Stimulated activated CD8-positive, alpha-beta memory T cell treated with anti-CD3 and anti-CD28 coated beads, Interleukin-2, amount 100 ng/mL, for 48 hours (primary cell): ENCODE measurements at regions not wholly inside any gene's neighbourhood (a gene's known extent, or its start where the extent isn't known, plus 50 kb on each side); places are given as distances from the start of the nearest gene placed in this dataset.
"Not testable (repeated sequence)": the region's sequence is repeated elsewhere in the genome, so short reads cannot be mapped to it uniquely, and the experiment has no call there.

Source experiments
- DNase-seq, 2 donors: peaks; one replicate each; pipeline ENCODE4 v3.0.0-alpha.2; 2020; ENCODE audit warnings: low read depth in 2 of 2

- DNase-seq = no peak
These were observed 256.4 kb upstream of the POM121L12 start for GRCh38 chr7:52779004-52779403.

DNA sequence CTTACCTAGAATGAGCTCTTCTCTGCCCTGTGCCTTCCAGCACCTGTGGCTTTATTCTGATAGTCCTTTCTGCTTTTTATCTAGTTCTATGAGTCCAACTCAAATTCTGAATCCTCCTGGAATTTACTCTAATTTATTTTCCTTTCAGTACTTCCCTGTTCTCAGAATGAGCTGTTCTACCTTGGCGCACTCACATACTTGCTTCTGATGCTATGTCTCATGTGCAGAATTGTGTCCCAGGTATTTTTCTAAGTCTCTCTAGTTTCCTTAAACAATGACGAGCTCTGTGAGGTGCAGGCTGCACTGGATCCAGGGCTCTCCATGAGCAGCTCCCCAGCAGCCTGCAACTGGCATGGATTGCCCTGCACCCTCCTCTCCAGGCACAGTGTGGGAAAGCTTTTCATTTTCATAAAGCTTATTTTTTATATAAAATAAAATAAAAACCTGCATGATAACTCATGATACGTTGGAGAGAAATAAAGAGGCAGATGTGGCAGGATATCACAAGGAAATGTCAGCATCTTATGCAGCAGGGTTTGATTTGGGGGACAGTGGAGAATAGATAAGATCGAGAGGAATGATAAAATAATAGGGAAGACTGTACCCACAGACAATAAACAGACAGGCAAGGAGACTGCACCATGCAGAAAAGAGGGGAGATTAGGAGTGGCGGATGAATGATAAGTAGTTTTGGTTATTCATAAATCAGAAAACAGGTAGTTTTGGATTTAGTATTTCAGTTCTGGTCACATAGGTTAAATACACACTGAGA lies 258.2 kb upstream of the POM121L12 start:
- DNase-seq = no peak

GRCh38 chr7:52775876-52776275 lies 259.6 kb upstream of the POM121L12 start:
- DNase-seq = no peak

- DNase-seq = no peak
These were observed 264.3 kb upstream of the POM121L12 start for GRCh38 chr7:52771177-52771576.

DNA sequence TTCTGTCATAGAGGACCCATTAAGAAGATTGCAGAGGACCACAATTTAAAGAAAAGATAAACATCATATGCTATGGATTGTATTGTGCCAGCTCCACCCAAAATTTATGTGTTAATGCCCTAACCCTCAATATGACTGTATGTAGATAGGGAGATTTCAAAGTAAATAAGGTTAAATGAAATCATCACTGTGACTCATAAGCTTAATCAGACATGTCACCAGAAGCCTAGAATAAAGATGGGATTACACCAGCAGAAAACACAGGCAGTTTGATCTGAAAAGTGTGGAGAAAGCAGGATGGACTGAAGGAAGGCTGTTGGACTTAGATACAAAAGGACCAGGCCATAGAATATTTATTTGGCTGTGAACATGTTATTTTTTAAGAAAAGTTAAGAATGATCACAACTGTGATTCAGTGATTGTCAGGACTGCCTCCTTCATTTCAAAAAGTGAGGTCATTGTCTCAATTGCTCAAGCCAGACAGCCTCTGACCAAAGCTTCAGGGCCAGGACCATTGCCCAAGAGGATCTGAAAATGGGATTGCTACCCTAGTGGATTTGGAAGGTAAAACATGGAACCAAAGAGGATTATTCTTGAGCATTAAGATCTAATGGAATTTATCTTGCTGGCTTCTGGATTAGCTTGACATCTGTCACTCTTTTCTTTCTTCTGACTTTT lies 270.8 kb upstream of the POM121L12 start:
- no peak for DNase-seq

- DNase-seq = no peak
These were observed 277.1 kb upstream of the POM121L12 start for GRCh38 chr7:52758356-52758755.

- no peak for DNase-seq
These were observed 281.6 kb upstream of the POM121L12 start for GRCh38 chr7:52753855-52754254.

GRCh38 chr7:52752891-52753290 lies 282.5 kb upstream of the POM121L12 start:
- DNase-seq = no peak

GRCh38 chr7:52749880-52750279 lies 285.6 kb upstream of the POM121L12 start:
- no peak for DNase-seq

- DNase-seq = no peak
These were observed 287.6 kb upstream of the POM121L12 start for GRCh38 chr7:52747817-52748216.

DNA sequence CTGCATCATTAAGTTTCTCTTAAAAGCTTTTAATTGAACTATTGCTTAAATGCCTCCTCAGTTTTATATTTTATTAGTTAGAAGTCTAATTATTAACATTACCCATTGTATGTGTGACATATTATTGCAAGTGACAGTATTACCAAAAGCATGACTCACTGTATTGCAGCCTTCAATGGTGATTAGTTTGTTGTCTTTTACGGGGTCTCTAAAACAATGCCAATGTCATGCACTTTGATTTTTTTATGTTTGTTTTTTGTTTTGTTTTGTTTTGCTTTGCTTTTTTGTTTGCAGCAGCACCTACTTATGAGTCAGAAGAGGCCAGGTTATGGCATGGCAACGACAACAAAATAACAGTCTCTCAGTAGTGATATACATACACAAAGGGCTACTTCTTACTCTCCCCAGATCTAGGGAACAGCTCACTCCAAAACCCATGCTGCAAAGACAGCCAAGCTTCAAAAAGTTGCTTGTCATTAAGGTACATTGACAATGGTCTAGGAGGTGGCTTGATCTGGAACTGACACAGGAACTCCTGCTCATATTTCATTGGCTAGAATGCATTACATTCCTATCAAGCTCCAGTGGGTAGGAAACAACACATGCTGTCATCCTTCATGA lies 293.7 kb upstream of the POM121L12 start:
- no peak for DNase-seq

DNA sequence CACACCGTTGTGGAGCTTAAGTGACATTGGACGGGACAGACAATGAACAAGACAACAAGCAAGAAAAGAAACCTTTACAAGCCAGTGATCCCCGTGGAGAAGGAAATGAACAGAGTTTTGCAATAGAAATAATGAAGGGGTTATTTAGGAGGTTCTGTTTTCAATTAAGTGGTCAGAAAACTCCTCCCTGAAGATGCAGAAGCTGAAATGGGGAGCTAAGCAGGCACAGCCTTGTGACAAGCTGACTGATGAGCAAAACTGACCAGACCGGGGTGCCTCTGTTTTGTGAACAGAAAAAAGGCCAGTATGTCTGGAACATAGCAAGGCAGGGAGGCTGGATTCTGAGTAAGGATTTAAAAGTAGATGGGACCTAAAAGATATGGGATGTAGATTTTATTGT lies 299.8 kb upstream of the POM121L12 start:
- no peak for DNase-seq

DNA sequence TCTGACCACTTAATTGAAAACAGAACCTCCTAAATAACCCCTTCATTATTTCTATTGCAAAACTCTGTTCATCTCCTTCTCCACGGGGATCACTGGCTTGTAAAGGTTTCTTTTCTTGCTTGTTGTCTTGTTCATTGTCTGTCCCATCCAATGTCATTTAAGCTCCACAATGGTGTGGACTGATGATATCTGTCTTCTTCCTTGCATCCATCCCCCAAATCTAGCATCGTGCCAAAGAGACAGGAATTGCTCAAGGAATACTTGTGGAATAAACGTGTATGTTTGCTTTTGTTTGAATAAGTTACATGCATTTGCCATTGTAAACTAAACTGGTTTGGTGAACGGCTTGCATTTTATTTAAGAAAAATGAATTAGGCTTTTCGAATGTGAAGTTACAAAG lies 306.8 kb upstream of the POM121L12 start:
- not testable (repeated sequence) for DNase-seq

DNA sequence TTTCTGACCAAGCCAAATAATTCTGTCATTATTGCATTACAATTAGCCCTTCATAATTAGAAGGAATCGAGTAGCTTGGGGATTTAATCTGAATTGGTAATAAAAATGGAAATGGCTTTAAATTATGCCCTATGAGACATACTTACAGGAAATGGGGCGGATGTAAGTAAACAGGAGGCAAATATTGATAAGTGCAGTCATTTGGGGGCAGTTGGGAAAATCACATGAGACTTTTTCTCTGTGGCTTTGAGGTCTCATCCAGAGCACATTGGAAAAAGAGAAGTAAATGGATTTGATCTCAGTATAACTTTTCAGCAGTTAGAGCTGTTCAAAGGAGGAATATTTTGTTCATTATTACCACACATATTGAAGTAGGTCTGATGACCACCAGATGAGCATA lies 307.8 kb upstream of the POM121L12 start:
- no peak for DNase-seq

DNA sequence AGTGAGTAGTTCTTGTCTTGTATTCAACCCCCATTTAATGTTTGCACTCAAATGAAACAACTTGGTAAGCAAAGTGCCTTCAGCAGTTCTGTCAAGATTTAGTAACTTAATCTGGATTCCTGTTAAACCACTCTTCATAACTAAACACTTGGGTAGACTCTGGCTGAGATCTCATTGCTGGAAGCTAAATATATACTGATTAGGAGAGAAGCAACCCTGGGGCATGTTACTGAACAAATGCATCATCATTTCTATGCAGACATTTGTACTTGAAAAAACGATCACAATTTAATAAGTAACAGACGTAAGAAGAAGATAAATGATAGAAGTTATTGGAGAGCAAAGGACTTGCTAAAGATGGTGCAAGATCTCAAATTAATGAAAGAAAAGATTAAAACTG lies 308.4 kb upstream of the POM121L12 start:
- DNase-seq = no peak

DNA sequence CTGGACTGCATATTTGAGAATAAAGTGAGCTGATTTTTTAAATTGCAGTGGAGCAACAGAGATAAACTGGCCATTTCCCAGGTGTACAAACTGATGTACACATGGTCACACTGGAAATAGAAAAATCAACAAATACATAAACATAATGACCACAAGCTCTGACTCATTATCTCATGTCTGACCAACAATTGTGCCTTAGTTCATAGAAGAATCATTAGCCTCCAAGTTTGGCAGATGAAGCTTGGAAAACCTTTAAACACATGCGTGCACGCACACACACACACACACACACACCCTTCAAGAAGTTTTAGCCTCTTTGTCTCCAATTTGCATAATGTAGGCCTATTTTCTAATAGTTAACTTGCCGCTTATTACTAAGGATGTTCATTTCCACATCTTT lies 308.9 kb upstream of the POM121L12 start:
- no peak for DNase-seq

DNA sequence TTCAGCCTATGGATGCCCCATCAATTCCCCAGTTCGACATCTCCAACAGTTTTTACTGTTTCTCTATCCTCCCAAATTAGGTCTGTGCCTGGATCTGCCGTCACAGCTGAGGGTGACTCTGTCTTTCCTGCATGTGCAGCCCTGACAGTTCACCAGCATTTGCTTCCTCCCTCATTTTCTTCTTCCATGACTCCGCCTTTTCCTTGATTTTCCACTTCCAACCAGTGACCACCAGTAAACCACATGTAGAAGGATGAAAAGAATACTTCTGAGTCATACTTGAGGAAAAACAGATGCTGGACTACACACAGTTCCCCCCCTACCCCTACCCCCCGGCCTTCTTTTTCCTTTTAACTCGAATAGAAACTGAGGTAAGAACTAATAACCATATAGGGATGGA lies 311.8 kb upstream of the POM121L12 start:
- no peak for DNase-seq

- no peak for DNase-seq
These were observed 314.6 kb upstream of the POM121L12 start for GRCh38 chr7:52720856-52721255.

DNA sequence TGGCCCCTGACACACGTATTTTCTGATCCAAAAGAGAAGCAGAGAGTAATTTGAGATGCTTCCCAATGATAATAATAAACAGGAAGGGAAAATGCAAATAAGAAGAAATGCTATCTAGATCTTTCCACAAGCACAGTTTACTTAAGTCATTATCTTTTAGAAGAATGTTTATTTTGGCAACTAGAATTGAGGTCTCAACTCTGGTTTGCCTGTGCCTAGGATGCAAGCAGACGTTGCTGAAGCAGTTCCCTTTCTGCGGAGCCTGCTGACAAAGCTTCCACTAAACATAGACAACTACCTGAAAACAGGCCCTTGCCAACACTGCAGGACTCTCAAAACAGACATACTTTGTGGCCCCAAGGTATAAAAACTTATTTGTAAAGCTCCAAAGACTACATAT lies 315.8 kb upstream of the POM121L12 start:
- no peak for DNase-seq

- no peak for DNase-seq
These were observed 319.7 kb upstream of the POM121L12 start for GRCh38 chr7:52715701-52716100.

DNA sequence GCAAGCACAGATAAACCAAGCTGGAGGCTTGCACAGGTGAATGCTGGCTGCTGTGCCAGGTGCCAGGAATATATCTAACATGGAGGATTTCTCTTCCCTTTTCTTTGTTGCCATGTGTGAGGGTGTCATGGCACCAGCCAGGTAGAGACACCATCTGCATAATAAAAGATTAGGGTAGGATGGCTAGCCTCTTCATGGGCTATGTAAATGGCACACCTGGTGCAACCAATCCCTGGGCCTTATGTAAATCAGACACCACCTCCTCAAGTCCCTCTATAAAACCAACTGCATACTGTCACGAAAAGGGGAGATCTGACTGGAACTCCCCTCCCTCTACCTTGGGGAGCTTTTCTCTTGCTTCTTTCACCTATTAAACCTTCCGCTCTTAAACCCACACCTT lies 322.5 kb upstream of the POM121L12 start:
- DNase-seq = no peak

GRCh38 chr7:52711951-52712350 lies 323.5 kb upstream of the POM121L12 start:
- DNase-seq = no peak

DNA sequence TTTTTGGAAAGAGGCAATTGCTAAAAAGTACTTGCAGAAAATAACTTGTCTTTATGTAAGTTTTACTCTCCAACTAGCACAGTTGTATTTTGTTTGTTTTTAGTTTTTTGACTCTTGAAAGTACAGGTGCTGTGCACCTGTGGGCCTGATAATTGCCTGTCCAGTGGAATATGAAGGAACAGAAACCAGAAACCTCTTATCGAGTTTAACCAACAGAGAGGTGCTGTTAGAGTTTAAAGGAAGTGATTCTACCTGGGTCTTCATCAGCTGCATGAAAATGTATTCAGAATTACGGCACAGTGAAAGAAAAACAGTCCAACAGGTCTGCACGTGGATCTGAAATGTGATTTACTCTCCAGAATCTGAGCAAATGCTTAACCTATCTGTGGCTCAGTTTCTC lies 326.6 kb upstream of the POM121L12 start:
- no peak for DNase-seq
